ENCODE measurements at regions not wholly inside any gene's neighbourhood (a gene's known extent, or its start where the extent isn't known, plus 50 kb on each side); places are given as distances from the start of the nearest gene placed in this dataset.

DNA sequence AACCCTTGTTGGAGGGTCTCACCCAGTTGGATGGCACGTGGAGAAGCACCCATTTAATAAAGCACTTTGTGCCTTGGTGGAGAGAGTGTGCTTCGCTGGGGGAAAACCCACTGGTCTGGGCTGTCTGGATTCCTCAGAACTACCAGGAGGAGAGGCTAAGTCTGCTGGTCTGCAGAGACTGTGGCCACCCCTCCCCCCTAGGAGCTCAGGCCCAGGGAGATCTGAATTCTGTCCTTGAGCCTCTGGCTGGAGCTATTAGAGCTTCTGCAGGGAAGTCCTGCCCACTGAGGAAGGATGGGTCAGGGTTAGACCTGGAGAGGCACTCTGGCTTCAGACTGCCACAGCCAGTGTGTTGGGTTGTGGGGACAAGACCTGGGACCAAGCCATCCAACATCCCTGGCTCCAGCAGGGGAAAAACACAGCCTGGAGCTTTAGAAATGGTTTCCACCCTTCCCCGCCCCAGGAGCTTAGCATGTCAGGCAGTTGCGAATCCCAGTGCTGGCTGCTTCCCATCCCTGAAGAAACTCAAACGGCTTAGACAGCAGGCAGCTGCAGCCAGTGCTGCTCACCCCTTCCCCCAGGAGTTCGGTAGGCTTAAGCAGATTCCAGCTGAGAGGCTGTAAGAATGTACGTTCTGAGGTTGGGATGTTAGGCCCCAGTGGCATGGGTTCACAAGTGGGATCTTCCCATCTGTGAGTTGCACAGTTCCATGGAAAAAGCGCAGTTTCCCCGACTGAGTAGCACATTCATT lies 288.3 kb downstream of the TGFB2 start:
- no peak for DNase-seq (ENCODE audit: low read depth, low spot score)

DNA sequence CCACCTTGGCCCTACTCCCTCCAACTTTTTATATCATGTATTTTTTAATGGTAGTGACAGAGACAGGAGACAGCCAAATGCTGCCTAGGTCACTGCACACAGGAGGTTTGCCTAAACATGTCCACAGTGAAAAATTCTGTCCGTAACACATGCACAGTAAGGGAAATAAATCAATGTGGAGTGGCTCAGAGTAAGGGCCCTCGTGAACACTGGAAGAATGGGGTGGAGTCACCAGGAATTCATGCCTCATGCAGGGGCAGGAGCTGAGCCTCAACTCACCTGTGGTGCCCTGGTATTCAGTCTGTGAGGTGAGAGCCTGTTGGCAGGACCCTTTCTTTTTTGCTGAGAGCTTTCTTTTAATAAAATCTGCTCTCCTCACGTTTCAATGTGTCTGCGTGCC lies 289.1 kb downstream of the TGFB2 start:
- no peak for DNase-seq (ENCODE audit: low read depth, low spot score)

DNA sequence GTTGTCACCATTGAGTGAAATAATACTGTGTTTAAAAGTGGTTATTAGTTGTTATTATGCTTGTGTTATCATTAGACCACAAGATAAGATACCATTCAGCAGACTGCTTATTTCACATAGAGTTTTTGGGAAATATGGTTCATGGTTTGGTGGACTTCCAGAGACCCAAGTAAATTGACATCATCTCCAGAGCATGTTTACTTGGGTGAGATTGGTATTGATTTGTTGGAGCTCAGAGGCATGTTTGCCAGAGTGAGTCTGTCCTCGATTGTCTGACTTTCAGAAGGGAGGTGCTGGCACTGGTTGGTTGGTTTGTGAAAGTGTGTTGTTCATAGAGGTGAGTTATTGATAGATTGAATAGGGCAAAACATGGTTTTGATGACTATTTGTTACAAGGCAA lies 291.4 kb downstream of the TGFB2 start:
- peak; percentile 71 for DNase-seq (ENCODE audit: low read depth, low spot score)

DNA sequence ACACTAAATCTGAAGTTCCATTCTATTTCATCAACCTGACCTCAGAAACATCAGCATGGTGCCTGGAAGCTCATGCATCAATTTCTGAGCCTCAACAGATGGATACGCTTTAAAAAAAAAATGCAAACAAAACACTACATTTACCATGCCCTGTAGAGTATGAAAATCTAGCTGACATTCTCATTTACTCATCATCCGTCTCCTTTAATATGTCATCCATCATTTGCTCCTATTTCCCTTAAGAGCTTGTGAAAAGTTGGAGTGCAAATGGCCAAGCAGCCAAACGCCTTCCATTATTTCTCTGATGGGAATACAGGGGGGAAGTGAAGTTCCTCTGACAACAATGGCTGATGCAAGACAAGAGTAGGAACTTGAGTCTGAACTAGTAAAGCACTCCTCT lies 295.0 kb downstream of the TGFB2 start:
- DNase-seq (ENCODE audit: low read depth, low spot score): no peak

DNA sequence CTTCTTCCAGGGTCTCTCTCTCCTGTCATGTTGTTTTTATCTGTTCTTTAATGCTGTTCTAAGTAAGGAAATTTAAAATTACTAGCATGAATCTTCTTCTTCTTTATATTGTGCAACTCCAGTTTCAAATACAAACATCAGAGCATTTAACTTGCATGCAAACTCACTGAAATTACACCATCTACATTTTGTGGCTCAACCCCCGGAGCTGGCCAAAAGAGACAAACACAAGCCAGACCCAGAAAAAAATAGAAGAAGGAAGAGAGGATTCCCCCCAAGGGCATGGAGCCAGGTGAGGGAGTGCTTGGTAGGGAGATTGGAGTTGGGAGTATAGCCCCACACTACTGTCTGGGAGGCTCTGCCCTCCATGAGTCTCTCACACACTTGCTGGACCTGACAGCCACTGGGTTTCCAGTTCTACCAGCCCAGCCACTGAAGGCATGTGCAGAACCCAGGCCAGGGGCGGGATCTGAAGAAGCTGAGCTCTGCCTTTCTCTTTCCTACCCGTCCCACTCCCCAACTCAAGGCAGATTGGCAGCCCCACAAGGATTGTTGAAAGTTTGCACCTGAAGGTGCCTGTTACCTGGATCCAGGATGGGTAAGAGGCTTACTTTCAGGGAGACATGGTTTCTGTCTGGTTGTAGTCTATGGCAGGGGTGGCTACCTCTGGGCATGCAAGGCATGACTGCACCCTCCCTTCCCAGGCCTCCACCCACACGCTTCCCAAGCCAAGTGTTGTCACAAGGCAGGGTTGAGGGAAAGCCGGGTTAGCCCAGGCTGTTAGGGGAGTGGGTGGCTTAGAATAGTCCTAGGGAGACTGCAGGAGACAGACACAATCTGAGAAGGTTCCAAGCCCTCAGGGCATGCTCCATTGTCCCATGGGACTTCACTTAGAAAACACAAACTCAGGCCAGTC lies 297.2 kb downstream of the TGFB2 start:
- DNase-seq (ENCODE audit: low read depth, low spot score): no peak

DNA sequence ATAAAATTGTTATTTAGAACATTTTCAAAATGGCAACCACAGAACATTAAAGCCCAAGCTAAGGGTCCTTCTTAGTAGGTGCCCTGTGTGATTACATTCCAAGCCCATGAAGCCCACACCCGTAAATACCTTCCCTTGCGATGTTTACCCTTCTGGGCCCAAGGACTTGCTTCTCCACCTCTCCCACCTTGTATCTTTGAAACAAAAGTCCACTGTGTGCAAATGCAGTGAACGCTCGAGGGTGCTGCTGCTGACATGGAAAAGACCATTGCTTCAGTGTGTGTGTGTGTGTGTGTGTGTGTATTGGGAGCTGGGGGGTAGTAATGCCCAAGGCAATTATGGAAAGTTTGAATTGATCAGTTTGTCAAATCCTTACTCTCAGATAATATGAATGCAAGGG lies 298.1 kb downstream of the TGFB2 start:
- no peak for DNase-seq (ENCODE audit: low read depth, low spot score)

DNA sequence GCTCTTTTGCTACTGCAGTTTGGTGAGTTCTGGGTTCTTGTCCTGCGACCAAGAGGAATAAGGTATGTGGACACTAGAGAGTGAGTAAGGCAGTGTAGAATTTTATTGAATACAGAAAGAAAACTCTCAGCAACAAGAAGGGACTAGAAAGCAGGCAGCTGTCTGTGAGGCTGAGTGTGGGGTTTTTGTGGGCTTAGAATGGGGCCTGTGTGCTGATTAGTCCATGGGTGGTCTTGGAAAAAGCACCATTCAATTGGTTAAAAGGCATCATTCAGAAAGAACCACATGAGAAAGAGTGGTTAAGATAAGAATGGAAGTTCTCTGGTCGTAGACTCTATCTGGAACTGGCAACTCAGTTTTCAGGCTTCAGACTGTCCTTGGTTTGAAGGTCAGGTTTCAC lies 298.8 kb downstream of the TGFB2 start:
- no peak for DNase-seq (ENCODE audit: low read depth, low spot score)

DNA sequence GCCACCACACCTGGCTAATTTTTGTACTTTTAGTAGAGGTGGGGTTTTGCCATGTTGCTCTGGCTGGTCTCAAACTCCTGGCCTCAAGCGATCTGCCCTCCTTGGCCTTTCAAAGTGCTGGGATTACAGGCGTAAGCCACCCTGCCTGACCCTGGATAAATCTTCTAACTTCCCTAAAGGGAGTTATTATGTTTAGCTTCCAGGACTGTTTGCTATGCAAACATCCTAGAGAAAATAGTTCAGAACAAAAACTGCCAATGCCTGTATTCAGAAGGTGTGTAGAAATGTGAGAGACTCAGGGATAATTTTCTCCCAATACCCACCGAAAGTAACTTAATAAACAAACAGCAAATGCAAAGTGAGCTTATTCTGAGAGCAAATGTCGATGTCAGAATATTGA lies 301.2 kb downstream of the TGFB2 start:
- no peak for DNase-seq (ENCODE audit: low read depth, low spot score)

DNA sequence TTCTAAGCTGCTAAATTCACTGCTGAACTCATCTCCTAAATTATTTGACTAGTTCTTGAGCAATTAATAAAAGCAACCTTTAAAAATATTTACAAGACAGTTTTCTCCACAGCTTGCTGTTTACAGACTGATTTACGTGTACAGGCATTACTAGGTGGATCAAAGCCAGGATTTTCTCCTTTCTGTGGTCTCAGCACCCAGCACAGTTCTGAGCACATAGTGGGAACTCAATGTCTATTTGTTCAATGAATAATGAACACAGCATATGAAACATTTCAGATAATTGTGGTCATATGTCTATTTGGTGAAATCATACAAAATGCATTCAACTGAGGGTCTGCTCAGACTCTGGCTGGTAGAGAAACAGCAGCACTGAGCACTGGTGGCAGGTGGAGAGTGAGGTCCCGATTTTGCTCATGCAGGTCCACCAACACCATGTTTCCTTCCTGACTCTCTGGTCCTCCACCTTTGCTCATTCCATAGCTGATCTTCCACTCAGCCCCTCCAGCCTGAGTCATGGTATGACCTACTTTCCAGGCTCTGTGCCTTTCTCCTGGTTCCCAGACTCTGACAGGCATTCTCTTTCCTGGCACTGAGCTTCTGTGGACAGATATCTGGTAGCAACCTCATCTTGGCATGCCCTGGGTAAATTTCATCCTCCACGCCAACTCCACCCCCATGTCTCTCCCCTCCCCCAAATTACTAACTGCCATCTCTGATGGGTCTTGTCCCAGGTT lies 311.3 kb downstream of the TGFB2 start:
- DNase-seq (ENCODE audit: low read depth, low spot score): no peak

DNA sequence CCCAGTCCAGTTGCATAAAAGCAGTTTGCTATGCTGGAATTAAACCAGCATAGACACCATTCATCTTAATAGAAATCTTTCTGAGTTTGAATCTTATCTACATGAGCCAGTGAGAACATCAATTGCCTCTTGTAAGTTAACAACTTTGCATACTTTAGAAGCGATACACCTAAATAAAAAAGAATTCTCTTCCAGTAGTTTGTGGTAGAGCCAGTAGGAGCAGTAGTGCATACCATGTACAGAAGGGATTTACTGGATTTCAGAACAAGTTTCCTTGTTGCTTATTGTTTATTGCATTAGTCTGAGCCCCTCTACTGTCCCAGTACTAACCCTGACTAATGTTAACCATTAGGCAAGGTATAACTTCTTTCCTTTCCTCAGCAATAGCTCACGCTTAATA lies 313.1 kb downstream of the TGFB2 start:
- peak; percentile 41 for DNase-seq (ENCODE audit: low read depth, low spot score)

DNA sequence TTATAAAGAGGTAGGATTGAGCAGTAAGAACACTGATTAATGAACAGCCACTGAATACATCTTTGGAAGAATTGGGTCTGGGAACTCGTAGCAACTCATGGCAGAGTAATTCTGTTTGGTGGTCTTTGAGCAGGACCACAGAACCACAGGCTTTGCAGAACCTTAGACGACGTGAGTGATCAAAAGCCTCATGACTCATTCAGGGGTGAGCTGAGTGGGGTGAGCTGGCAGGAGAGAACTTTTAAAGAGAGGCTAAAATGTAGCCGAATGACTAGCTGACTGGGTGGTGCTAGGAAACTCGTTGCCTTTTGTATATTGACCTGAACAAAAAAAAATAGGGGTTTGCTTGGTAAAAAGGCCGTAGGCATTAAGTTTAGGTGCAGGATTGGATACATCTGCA lies 313.8 kb downstream of the TGFB2 start:
- peak; percentile 94 for DNase-seq (ENCODE audit: low read depth, low spot score)

DNA sequence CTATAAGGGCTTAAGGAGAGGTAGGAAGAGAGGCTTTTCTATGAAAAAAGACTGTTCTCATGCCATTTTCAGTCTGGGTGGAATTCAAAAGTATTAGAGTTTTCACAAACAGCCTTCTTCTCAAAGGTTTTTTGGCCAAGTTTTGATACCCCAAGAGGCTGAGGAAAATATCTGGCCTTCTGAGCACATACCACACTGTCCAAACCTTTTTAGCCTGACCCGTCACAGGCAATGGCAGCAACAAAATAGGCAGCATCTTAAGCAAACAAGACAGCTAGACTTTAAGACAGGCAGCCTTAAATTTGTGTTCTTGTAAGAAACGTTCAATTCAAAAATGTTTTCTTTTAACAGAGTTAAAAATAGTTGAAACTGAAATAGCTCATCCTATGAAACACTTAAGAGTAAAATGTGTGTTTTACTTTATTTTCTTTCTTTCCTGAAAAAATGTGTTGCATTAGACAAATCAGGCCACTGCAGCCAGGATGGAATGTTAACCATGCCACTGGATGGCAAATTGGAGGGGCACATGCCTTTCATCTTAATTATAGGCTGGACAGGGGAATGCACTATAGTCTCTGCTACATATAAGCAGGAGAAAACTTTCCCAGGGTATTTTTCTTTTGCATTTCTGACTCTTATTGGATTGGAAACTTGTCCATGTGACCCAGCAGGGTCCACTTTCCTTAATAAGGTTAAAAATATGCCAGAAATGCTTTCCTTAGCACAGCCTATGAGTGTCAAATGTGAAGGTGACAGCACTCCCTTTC lies 315.0 kb downstream of the TGFB2 start:
- DNase-seq (ENCODE audit: low read depth, low spot score): peak; percentile 84

DNA sequence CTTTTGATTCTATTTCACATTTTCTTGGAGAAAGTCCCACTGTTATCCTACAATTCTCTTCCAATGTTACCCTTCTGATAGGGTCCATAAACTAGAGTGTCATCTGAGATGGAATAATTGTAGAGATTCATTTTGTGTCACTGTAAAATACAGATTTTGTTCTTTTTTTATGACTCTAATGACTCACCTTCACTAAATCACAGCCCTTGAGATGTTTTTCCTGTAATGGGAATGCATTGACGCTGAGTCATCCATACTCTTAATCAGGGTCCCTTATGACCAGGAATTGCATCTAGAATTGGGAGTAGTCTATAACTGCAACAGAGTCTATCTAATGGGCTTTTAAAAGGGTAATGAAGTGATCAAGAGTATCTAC lies 315.5 kb downstream of the TGFB2 start:
- peak; percentile 80 for DNase-seq (ENCODE audit: low read depth, low spot score)

DNA sequence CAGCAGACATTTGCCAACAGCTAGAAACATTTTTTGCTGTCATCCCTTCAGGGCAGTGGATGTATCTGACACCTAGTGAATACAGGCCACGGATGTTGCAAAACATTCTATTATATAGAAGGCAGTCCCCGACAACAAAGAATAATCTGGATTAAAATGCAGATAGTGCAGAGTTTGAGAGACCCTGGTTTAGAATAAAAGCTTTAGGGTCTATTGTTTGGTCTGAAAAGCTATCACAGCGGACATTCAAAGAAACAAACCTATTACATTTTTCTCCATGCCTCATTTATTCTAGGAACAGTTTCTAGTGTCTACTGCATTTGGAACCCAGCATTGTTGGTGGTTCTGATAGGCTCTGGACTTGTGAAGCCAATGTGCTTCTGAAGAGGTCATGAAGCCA lies 316.3 kb downstream of the TGFB2 start:
- DNase-seq (ENCODE audit: low read depth, low spot score): no peak

DNA sequence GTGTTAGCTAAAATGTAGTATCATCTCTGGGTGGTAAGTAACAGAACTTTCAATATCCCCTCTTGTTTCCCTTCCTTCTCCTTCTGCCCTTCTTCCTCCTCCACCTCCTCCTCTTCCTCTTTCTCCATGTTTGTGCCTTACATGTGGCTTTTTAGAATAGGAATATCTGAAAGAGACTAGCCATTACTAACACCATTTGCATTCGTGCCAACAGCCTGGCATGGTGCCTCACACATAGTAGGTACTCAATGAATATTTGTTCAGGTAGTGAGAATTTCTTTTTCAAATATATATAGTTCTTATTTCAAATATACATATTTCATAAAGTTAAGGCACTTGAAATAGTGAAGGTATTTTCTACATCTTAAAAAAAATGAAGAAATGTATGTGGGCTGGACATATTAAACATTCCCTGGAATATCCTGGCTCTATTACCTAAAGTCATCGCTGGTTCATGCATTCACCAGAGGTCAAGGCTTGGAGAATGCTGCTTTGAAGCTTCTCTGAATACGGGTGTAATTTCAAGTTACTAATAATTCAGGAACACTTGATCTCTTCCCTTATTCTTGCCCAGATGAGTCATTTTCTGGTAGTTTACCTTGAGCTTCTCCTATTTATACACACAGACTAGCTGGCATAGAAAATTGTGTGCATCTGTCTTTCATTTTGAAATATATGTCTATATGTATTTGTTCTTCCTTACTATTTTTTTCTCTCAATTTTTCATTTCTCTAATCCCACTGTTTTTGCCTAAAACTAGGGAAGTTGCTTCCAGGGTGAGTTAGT lies 319.4 kb downstream of the TGFB2 start:
- peak; percentile 35 for DNase-seq (ENCODE audit: low read depth, low spot score)

DNA sequence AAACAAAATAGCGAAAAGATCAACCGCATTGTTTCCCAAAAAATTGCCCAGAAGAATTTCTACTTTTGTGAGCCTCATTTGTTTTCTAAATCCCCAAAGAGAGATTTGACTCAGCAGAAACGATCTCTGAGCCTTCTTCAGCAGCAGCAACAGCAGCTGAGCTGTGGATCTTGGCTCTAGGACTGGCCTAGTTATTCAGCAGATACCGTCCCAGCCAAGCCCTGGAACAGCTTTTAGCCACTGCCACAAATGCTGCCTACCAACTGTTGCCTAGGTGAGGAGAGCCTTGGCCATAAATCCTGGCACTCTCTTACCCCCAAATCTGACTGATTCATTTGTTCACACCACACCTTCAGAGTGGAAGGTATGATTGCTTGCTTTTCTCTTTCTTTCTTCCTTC lies 320.1 kb downstream of the TGFB2 start:
- DNase-seq (ENCODE audit: low read depth, low spot score): peak; percentile 87

DNA sequence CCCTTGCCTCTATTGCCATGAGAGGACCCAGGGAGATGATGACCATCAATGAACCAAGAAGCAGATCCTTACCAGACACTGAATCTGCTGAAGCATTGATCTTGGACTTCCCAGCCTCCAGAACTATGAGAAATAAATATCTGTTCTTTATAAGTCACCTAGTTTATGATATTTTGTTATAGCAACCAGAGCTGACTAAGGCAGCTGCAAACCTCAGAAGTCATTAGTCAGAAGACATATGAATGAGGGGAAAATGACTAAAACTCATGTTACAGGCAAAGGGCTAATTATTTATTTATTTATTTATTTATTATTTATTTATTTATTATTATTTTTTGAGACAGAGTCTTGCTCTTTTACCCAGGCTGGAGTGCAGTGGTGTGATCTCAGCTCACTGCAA lies 321.1 kb downstream of the TGFB2 start:
- DNase-seq (ENCODE audit: low read depth, low spot score): no peak

DNA sequence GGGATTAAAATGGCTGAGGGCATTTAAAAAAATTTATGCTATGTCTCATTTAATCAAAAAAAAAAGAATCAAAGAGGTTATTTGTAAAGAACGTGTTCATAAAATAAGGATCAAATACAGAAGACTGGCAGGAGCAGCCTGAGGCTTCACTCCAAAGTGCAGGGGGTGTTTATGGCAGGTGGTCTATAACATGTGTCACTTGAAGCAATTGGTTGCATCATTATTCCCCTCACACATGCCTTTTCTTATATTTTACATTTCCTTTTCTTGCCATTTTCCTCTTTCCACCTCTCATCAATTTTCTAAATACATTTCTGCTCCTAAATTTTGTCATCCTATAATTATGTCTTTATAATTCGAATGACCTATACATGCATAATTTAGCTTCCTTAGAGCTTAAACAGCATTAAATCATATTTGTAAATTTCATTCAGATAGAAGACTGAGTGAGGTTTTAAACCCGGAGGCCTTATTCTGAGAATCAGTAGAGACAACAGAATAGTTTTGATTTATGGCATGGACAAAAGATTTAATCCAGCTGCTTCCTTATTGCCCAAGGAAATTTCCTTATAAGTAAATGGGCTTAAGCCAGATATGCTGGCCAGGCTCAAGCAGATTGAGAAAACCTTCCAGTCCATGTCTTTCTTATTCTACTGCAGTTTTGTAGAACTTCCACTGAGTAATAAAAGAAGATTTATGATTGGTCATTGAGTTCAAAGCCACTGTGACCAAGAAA lies 322.8 kb downstream of the TGFB2 start:
- DNase-seq (ENCODE audit: low read depth, low spot score): no peak

DNA sequence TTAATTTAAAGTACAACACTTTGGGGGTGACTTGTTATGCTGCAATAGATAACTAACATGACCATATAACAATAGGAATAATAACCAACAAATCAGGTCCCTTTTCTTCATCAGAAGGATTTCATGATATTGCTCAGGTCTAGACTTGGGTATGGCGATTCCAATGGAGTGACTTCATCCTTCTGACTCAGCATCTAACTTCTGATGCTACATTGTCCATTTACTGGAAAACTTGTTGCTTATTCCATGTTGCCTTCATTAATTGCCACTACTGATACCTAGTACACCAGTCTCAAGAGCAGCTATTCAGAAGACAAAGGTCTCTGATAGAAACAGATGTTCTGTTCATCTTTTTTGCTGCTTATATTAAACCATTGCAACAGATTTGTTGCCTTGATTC lies 324.3 kb downstream of the TGFB2 start:
- DNase-seq (ENCODE audit: low read depth, low spot score): peak; percentile 38

DNA sequence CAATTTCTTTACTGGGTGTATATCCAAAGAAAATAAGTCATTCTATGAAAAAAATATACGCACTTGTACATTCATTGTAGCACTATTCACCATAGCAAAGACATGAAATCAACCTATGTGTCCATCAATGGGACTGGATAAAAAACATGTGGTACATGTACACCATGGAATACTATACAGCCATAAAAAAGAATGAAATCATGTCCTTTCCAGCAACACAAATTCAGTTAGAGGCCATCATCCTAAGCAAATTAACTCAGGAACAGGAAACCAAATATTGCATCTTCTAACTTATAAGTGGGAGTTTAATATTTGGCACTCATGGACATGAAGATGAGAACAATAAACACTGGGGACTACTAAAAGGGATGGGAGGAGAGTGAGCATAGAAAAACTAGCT lies 325.7 kb downstream of the TGFB2 start:
- no peak for DNase-seq (ENCODE audit: low read depth, low spot score)

All from astrocyte of the hippocampus (primary cell).